ENCODE measurements at regions not wholly inside any gene's neighbourhood (a gene's known extent, or its start where the extent isn't known, plus 50 kb on each side); places are given as distances from the start of the nearest gene placed in this dataset.

DNA sequence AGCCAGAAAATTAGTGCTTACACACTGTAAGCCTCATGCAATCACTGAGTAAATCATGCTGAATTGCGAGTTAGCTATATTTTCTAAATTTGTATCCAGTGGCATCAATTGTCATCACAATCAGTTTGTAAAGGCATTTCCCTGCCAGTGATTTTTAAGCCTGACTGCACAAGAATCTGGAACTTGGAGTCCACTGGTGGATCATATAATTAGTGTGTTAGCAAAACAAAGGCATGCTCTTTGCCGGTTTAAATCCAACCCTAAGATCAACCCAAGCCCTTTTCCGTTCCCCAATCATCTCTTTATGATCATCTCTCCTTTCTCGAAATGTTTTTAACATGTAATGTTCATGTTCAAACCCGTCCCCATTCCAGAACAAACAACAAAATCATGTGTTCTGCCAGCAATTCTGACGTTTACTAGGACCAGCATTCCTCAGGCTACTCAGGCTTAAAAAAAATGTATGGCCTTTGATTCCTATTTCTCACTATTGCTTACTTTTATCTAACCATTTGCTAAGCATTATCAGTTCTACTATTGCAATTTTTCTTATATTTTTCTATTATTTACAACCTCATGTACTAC, 649.2 kb downstream of the SORCS1 start:
- TF ChIP-seq ARNT (IDR thresholded peaks at IDR 0.05) (no peak), L3MBTL2 (conservative IDR thresholded peaks at IDR 0.05) (no peak), HDGF (IDR thresholded peaks at IDR 0.05; ENCODE audit: borderline replicate concordance) (no peak)

All from HEK293T (cell line).